Nucleus accumbens (tissue), 56 donors: ENCODE measurements at regions not wholly inside any gene's neighbourhood (a gene's known extent, or its start where the extent isn't known, plus 50 kb on each side); places are given as distances from the start of the nearest gene placed in this dataset.
"Not testable (repeated sequence)": the region's sequence is repeated elsewhere in the genome, so short reads cannot be mapped to it uniquely, and the experiment has no call there.

Experiments used
- DNase-seq, 56 donors: peaks; one replicate each; lab custom pipeline; 2025; lab: John Stamatoyannopoulos, UW

DNA sequence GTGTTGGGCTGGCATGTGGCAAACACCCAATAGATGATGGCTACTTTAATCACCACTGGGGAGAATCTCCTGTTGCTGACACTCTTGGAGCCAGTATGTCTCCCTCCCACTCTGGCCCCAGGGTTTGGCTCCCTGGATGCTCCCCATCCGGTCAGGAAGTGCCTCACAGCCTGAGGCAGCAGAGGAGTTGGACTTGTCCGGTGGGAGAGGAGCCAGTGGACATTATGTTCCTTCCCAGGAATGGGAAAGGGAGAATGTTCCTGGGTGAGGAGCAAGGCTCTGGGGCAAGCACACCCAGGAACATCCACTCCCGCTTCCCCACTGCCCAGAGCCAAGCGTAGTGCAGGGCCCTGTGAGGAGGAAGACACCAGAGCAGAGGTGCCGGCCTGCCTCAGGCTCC, 84.6 kb upstream of the NAV2 start:
- peak in 1 of 56 donors; percentile 8 for DNase-seq

DNA sequence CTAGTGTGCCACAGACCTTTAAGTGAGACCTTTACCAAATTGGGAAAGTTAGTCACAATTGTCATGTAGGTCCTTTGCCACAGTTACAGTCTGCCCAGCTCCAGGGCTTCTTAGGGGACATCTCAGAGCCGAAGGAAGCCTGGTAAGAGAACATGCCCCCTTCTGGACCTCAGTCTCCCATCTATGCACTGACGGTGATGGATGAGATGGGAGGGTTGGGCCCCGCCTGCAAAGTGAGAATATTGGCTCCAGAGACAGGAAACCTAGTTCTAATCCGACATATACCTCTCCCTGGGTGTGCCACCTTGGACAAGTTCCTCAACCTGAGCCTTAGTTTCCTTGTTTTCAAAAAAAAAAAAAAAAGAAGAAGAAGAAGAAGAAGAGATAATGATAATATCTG, 85.1 kb upstream of the NAV2 start:
- no peak for DNase-seq

DNA sequence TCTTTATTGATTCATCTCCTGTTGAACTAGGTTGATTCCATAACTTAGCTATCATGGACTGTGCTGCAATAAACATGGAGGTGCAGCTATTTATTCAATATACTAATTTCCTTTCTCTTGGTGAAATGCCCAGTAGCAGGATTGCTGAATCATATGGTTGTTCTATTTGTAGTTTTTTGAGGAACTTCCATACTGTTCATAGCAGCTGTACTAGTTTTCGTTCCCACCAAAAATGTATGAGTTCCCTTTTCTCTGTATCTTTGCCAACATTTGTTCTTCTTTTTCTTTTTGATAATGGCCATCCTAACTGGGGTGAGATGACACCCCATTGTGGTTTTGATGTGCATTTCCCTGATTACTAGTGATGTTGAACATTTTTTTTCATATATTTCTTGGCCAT, 87.2 kb upstream of the NAV2 start:
- DNase-seq, result no peak

DNA sequence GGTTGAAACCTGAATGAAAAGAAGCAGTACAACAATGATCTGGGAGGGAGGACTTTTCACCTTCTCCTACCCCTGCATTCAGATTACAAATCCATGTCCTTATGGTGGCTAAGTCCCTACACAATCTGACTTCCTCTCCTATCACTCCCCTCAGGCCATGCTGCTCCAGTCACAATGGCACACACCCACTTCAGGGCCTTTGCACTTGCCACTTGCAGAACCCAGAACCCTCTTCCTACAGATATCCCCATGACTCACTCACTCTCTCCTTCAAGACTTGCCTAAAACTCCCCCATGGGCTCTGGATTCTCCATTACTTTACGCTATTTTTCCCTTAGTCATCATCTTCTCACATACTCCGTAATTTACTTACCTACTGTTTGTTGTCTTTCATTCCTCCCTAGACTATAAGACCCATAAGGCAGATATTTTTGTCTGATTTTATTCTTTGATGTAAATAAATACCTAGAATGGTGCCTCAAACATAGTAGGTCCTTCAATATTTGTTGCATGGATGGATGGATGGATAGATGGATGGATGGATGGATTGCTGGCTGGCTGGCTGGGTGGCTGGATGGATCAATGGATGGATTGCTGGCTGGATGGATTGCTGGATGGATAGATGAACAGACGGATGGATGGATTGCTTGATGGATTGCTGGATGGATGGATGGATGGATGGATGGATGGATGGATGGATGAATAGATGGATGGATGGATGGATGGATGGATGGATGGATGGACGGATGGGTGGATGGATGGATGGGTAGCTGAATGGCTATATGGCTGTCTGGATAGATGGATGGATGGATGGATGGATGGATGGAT, 94.7 kb upstream of the NAV2 start:
- DNase-seq, result no peak

DNA sequence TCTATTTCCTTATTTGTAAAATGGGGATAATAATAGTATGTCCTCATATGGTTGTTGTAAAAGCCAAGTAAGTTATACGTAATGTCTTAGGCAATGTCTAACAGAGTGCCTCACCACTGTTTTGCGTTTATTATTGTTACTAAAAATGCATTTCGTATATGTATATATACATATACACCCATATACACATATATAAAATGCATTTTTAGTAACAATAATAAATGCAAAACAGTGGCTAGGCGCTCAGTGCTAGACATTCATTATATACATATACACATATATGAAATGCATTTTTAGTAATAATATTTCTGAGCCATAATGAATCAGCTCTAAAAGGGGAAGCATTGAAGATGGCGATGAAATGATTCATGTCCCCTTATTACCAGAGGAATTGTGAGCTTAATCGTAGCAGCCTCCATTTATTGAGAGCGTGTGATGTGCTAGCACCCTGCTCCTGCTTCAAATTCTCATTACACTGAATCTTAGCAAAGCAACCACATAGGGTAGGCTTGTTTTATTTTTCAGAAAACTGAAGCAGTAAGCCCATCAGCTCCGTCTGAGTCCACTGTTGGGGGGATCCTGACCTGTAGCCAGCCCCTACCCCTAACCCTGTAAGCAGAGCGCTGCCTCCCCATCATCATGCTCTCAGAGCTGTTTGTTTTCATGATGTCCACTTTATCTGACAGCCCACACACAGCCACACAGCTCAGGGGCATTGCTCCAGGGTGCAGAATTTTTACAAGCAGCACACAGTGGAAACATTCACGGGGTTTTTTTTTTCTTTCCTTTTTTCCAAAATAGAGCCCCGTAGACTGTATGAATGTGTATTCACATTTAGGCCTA, 97.1 kb upstream of the NAV2 start:
- no peak for DNase-seq

DNA sequence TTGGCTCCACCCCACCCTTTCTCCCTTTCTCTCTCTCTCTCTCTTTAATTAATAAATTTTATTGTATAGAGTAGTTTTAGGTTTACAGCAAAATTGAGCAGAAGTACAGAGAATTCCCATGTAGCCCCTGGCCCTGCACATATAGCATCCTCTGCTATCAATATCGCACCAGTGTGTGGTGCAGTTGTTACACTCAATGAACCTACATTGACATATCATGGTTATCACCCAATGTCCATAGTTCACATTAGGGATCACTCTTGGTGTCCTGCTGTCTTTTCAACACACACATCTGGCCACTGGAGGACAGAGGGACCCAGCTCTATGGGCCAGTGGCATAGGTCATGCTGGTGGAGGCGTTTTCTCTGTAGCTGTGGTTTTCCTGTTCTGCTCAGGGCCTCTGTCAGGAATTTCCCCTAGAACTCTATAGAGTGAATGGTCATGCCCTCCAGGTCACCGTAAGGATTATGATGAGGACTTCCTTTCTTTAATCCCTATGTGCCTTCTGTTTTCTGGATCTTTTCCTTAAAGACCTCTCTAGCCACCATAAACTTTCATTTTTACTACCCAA, 98.2 kb upstream of the NAV2 start:
- DNase-seq, result peak in 2 of 56 donors; percentile 21 to 30

GRCh38 chr11:19612025-19612424, 100.6 kb upstream of the NAV2 start:
- not testable (repeated sequence) for DNase-seq

DNA sequence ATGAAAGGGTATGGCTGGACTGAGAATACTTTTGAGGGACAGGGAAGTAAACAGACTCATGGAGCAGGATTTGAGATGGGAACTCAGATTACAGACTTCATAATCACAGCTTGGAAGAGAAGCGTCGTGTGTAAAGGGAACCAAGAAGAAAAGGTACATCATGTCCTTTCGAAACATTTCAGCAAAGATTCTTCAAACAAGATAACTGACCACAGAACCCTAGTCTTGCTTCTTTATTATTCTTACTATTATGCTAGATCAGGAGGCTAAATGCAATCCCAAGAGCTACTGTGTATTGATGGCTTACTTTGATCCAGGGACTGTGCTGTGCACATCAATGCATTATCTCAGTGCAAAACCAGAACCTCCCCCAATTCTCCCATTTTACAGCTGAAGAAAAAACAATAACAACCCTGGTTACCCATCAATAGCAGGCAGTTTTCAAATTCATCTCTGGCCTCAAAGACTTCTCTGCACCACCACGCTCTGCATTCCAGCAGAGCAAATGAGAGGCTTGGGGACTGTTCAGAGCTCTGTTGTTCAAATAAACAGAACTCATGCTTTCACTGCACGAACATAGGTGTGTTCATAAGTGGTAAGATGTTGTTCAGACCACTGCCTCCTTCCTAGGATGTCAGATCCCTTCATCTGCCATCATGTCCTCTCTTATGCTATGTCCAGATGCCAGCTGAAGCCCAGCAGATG, 104.8 kb upstream of the NAV2 start:
- DNase-seq, result no peak

GRCh38 chr11:19606856-19607655, 105.6 kb upstream of the NAV2 start:
- DNase-seq, result no peak

DNA sequence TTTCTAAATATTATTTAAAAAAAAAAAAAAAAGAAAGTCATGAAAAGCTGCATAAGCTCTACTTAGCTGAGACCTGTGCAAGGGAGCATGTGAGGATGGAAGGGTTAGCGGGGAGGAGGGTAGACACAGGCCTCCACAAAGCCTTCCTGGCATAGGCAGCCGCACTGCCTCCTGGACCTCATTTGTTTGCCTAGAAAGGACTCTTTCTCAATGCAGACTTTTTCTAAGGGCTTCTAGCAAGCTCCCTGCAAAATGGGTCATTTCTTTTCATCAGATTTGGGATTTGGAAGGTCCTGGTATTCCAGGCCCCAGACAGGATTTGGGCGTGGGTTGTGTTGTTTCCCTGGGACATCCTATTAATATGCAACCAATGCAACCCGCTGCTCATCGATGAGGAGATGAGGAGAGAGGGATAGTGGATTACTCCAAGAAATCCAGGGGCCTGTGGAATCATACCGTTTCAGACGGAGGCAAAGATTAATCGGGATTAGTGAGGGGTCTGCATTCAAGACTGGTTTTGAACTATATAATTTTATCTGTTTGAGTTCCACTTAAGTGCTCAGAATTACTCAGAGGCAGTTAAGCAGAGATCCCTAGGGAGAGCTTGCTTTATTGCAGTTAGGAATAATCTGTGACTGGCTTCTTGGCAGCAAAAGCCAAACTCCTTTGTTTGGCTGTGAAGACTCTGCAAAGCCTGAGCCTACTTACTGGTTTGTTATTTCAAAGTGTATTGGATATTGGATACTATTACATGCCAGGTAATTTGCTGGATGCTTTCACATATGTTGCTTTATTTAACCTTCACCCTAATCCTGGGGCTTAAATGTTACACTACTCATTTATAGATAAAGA, 106.9 kb upstream of the NAV2 start:
- peak in 3 of 56 donors; percentile 10 to 29 (median 25) for DNase-seq

DNA sequence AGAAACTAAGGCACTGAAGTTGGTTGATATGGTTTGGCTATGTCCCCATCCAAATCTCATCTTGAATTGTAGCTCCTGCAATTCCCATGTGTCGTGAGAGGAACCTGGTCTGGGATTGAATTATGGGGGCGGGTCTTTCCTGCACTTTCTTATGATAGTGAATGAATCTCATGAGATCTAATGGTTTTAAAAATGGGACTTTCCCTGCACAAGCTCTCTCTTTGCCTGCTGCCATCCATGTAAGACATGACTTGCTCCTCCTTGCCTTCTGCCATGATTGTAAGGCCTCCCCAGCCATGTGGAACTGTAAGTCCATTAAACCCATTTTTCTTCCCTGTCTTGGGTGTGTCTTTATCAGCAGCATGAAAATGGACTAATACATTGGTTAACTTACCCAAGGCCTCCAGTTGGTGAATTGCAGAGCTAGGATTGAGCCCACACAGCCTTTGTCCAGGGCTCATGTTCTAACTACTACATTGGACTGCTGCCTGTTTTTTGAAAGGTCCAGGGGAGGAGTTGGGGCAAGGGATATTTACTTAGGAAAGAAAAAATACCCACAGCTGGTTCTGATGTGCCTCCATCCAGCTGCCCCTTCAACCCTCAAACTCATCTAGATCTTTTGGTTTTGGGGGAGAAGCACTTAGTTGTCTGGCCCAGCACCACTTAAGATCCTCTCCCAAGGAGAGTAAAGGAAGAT, 107.8 kb upstream of the NAV2 start:
- no peak for DNase-seq

DNA sequence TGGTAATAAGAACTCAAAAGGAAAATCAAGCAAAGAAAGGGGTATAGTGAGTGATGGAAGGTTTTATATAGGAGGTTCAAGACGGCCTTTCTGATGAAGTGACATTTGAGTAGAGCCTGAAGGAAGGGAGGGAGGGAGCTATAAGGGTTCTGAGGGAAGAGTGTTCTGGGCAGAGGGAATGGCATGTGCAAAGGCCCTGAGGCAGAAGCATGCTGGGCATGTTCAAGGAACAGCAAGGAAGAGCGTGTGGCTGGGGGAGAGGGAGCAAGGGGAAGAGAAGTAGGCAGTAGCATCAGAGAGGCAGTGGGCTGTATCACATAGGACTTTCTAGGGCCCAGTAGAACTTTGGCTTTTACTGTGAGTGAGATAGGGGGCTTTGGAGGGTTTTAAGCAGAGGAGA, 108.9 kb upstream of the NAV2 start:
- DNase-seq, result no peak

DNA sequence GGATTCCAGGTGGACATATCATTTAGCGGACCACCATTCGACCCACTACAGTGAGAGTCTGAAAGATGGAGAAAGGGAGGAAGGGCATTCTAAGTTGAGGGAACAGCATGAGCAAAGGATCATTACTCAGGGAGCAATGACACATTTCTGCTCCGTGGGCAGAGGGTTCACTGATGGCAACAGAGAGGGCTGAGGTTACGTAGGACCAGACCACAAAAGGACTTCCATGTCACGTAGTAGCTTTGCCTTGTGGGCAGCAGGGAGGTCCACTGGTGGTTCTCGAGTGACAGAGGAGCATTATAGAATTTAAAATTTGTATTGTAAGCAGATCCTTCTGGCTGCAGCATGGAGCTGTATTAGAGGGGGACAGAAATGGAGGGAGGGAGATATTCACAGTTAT, 109.7 kb upstream of the NAV2 start:
- DNase-seq, result no peak

- DNase-seq, result no peak
Observed at GRCh38 chr11:19602406-19602805, 110.2 kb upstream of the NAV2 start.

DNA sequence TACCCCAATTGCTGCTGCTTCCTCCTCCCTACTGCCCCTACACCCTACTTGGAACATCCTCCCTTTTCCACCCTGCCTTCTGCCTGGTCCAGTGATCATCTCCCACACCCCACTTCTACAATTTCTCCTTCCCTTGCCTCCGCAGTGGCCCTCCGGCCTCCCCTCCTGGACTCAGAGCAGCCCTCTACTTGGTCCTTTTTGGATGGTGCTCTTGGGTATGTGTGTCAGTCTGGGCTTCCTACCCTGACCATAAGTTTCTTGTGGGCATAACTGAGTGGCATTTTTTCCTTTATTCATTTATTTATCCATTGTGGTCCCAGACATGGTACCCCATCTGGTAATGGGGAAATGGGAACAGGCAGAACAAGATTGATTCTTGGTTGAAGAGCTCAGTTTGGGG, 111.4 kb upstream of the NAV2 start:
- DNase-seq, result no peak

- no peak for DNase-seq
Observed at GRCh38 chr11:19599681-19600080, 113.0 kb upstream of the NAV2 start.

GRCh38 chr11:19598876-19599486, 113.7 kb upstream of the NAV2 start:
- DNase-seq, result no peak

DNA sequence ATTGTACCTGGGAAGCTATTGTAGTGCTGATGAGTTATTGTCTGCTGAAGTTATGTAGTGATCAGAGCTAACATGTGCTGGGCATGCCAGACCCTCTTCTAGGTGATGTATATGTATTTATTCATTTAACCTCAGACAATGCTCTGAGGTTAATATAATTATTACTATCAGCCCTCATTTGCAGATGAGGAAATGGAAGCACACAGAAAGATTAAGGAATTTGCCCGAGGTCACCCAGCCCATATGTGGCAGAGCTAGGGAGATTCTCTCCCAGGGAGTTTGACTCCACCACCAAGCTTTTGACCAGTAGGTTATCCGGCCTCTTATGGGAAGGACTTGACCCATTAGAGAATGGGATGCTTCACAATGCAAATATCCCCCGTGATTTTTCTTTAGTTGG, 114.2 kb upstream of the NAV2 start:
- DNase-seq, result no peak
